NT2/D1 (cell line): ENCODE measurements at regions not wholly inside any gene's neighbourhood (a gene's known extent, or its start where the extent isn't known, plus 50 kb on each side); places are given as distances from the start of the nearest gene placed in this dataset.

Experiments used
- SUZ12 ChIP-seq: IDR thresholded peaks from 2 replicates; pipeline ENCODE4 v1.6.1; 2011; ENCODE audit not compliant: insufficient read length, insufficient read depth; ENCODE audit errors: extremely low read depth
- YY1 ChIP-seq: IDR thresholded peaks from 2 replicates; pipeline ENCODE4 v1.6.1; 2011; ENCODE audit not compliant: insufficient read length, insufficient read depth
- ZNF274 ChIP-seq: IDR thresholded peaks from 2 replicates; pipeline ENCODE4 v1.6.1; 2011; ENCODE audit warnings: mild to moderate bottlenecking, low read depth, low read length

GRCh38 chr5:107063511-107063910 is 607.2 kb downstream of the EFNA5 start:
- TF ChIP-seq YY1: no peak
- no peak for TF ChIP-seq ZNF274
- no peak for TF ChIP-seq SUZ12
